ACC112 (cell line): ENCODE measurements at regions not wholly inside any gene's neighbourhood (a gene's known extent, or its start where the extent isn't known, plus 50 kb on each side); places are given as distances from the start of the nearest gene placed in this dataset.

Source experiments
- H2AFZ ChIP-seq: fragments of 200-600 bp; sonication (generic); one replicate; pipeline ENCODE4 v1.6.0; 2017; ENCODE audit warnings: antibody characterized with exemption, low read length; ENCODE audit not compliant: unreplicated experiment
- H3K27ac ChIP-seq: fragments of 200-600 bp; sonication (generic); 2 replicates; pipeline ENCODE4 v1.5.1; 2014; ENCODE audit warnings: low read depth, mild to moderate bottlenecking, antibody characterized with exemption, low read length, moderate library complexity
- H3K27me3 ChIP-seq: fragments of 200-600 bp; sonication (generic); 2 replicates; pipeline ENCODE4 v1.6.1; 2014; ENCODE audit warnings: mild to moderate bottlenecking, antibody characterized with exemption, low read length, moderate library complexity, mixed read lengths; ENCODE audit not compliant: insufficient read depth
- H3K36me3 ChIP-seq: fragments of 200-600 bp; sonication (generic); 2 replicates; pipeline ENCODE4 v1.6.1; 2016; ENCODE audit warnings: mild to moderate bottlenecking, antibody characterized with exemption, low read length, moderate library complexity, mixed read lengths; ENCODE audit not compliant: insufficient read depth
- H3K4me1 ChIP-seq: fragments of 200-600 bp; sonication (generic); one replicate; pipeline ENCODE4 v1.6.1; 2016; ENCODE audit warnings: low read length, mixed read lengths; ENCODE audit not compliant: insufficient read depth, unreplicated experiment, control insufficient read depth
- H3K4me3 ChIP-seq: fragments of 200-600 bp; sonication (generic); 2 replicates; pipeline ENCODE4 v1.5.1; 2014; ENCODE audit warnings: mild to moderate bottlenecking, low read depth, low read length
- H3K79me2 ChIP-seq: fragments of 200-600 bp; sonication (generic); one replicate; pipeline ENCODE4 v1.6.0; 2016; ENCODE audit warnings: low read length; ENCODE audit not compliant: control insufficient read depth, unreplicated experiment, insufficient read depth

GRCh38 chr2:16615687-16616615, 49.7 kb downstream of the CYRIA start:
- H3K4me3 ChIP-seq = no peak overlapping the region
- no peaks in the 10 kb centered on the region for H3K79me2 ChIP-seq
- 0 out of 2 replicates have a peak, but pooled peaks cover 6% of the 10 kb centered on the region for H3K27me3 ChIP-seq
- H3K36me3 ChIP-seq = no peaks in the 10 kb centered on the region
- H2AFZ ChIP-seq = no peak overlapping the region
- H3K4me1 ChIP-seq = peaks cover 9% of the 10 kb centered on the region
- no peak overlapping the region for H3K27ac ChIP-seq

DNA sequence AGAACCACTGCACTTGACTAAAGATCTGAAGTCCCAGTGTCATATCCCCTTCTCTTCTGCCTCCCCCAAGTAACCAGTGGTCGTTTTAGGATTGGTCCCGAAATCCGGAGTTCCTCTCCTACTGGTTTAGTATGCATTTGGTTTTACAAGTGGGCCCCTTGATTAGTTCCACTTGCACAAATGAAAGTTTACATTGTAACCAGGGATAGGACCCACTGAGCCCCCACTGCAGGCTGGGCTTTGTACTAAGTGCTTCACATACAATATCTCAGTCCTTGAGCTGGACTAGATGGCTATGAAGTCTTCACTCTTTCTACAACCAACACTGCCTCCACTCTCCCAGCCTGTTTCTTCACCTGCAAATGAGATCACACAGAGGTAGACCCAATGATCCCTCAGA, 50.4 kb downstream of the CYRIA start:
- Histone ChIP-seq H3K36me3 (no peaks in the 10 kb centered on the region), H3K79me2 (no peaks in the 10 kb centered on the region), H3K4me3 (no peak overlapping the region), H2AFZ (no peak overlapping the region), H3K27me3 (0 out of 2 replicates have a peak, but pooled peaks cover 6% of the 10 kb centered on the region), H3K4me1 (peaks cover 9% of the 10 kb centered on the region), H3K27ac (no peak overlapping the region)

GRCh38 chr2:16614314-16614860, 51.2 kb downstream of the CYRIA start:
- Histone ChIP-seq H3K4me3 (no peak overlapping the region), H3K27me3 (0 out of 2 replicates have a peak, but pooled peaks cover 6% of the 10 kb centered on the region), H3K4me1 (peaks cover 9% of the 10 kb centered on the region), H3K36me3 (no peaks in the 10 kb centered on the region), H3K79me2 (no peaks in the 10 kb centered on the region), H2AFZ (no peak overlapping the region), H3K27ac (no peak overlapping the region)

DNA sequence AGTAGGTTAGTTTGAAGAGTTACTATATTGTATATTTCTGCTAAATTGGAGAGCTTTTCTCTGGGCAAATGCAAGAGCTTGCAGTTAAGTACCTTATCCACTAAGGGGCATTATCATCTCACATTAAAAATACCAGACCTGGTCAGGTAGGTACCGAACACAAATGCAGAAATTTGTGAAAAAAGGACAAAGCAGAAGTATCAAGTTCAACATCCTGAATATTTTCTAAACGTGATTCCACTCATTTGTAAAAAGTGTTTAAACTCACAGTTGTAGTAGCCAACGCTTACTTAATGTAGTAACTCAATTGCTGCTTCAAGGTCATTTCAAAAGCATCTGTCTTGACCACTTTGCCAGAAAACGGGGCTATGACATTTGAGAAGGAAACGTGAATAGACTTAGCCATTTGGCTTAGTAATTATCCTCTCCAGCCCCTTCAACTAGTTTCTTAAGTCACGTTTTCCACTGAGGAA, 52.1 kb downstream of the CYRIA start:
- Histone ChIP-seq H3K27me3 (0 out of 2 replicates have a peak, but pooled peaks cover 6% of the 10 kb centered on the region), H3K36me3 (no peaks in the 10 kb centered on the region), H3K79me2 (no peaks in the 10 kb centered on the region), H2AFZ (no peak overlapping the region), H3K4me3 (no peak overlapping the region), H3K4me1 (peaks cover 9% of the 10 kb centered on the region), H3K27ac (no peak overlapping the region)

GRCh38 chr2:16612490-16612889, 53.1 kb downstream of the CYRIA start:
- Histone ChIP-seq H3K4me1 (peaks cover 9% of the 10 kb centered on the region), H3K27me3 (0 out of 2 replicates have a peak, but pooled peaks cover 6% of the 10 kb centered on the region), H2AFZ (no peak overlapping the region), H3K79me2 (no peaks in the 10 kb centered on the region), H3K4me3 (no peak overlapping the region), H3K27ac (no peak overlapping the region), H3K36me3 (no peaks in the 10 kb centered on the region)

DNA sequence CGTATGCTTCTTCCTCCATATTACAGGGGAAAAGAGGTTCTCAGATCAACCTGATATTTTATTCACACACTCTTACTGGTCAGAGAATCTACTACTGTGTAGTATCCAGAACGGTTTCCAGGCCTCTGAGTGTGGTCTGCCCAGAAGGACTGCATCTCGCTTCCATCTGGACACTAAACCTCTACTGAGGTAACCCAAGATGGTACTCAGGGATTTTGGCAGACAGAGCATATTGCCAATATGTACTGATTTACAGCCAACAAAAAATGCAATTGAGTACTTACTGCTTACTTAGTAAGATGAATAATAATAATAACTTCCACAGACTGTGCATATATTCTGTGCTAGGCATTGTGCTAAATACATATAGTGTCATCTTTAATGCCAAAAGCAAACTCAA, 55.8 kb downstream of the CYRIA start:
- H3K27ac ChIP-seq = no peak overlapping the region
- H3K79me2 ChIP-seq = no peaks in the 10 kb centered on the region
- H3K27me3 ChIP-seq = peaks cover 9% of the 10 kb centered on the region; the same call in 1 of the 2 replicates
- H3K4me3 ChIP-seq = no peak overlapping the region
- no peak overlapping the region for H2AFZ ChIP-seq
- peaks cover 8% of the 10 kb centered on the region for H3K4me1 ChIP-seq
- no peaks in the 10 kb centered on the region for H3K36me3 ChIP-seq

DNA sequence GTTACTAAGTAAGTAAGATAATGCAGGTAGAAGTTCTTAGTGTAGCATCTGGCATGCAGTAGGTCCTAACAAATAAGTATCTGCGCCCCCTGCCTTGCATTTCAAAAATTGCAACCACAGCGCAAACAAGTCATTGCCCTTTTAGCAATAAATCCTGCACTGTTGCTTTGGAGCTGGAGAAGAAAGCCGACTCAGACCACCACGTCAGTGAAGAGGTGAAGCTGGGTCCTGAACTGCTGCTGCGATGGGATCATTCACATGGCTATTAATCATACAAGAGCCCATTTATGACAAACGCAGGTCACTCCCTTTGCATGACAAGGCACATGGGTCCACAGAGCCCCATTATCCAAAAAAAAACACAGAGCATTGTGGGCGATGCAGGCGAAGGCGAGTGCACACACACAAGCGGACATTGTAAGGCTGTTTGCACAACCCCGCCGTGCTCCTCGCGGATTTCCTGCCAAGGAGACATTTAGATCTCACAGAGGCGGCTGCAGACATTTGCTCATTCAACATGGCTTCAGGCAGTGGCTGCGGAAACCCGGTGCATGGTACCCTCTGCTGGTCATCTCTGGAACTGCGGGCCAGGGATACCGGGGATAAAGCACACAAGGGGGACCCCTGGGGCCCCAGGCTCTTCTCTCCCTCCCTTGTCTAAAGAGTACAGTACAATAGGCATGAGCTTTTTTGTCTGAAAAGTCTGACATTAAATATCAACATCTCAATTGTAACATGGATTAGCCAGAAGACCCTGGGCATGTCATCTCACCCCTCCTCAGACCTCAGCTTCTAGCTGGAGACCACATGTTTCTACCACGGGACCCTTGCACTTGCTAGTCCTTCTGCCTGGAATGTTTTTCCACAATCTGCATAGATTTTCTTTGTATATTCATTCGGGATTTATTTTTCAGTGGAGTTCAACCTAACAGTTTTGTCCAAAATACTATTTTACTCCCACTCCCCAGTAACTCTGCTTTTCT, 56.7 kb downstream of the CYRIA start:
- Histone ChIP-seq H3K27me3 (peaks cover 4% of the 10 kb centered on the region; the same call in 1 of the 2 replicates), H3K36me3 (no peaks in the 10 kb centered on the region), H3K79me2 (no peaks in the 10 kb centered on the region), H3K27ac (no peak overlapping the region), H3K4me1 (peaks cover under 1% of the 10 kb centered on the region), H2AFZ (peak overlapping the region; percentile 52), H3K4me3 (peak overlapping the region; percentile 70)

GRCh38 chr2:16607301-16607700, 58.3 kb downstream of the CYRIA start:
- Histone ChIP-seq H2AFZ (no peak overlapping the region), H3K27ac (no peak overlapping the region), H3K79me2 (no peaks in the 10 kb centered on the region), H3K27me3 (peaks cover 4% of the 10 kb centered on the region; the same call in 1 of the 2 replicates), H3K36me3 (no peaks in the 10 kb centered on the region), H3K4me1 (no peaks in the 10 kb centered on the region), H3K4me3 (no peak overlapping the region)

DNA sequence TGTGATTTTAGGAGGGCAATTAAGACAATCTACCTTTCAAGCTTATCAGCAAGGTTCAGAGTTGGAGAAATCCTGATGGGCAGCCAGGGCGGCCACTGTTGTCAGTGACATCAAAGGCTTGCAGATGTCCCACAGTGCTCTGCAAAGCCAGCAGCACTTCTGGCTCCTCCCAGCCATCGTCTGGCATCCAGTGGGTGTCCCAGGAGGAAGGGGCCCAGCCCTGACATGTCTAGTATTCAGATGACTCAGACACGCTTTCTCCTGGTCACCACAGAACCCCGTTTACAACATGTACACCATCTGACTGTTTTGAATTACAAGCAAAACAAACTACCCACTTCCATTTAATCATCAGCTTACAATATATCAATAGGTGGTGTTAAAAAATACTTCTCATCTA, 61.4 kb downstream of the CYRIA start:
- Histone ChIP-seq H3K4me3 (no peak overlapping the region), H3K27ac (no peak overlapping the region), H3K79me2 (no peaks in the 10 kb centered on the region), H3K4me1 (no peaks in the 10 kb centered on the region), H3K27me3 (peaks cover 4% of the 10 kb centered on the region; the same call in 1 of the 2 replicates), H3K36me3 (no peaks in the 10 kb centered on the region), H2AFZ (no peak overlapping the region)

DNA sequence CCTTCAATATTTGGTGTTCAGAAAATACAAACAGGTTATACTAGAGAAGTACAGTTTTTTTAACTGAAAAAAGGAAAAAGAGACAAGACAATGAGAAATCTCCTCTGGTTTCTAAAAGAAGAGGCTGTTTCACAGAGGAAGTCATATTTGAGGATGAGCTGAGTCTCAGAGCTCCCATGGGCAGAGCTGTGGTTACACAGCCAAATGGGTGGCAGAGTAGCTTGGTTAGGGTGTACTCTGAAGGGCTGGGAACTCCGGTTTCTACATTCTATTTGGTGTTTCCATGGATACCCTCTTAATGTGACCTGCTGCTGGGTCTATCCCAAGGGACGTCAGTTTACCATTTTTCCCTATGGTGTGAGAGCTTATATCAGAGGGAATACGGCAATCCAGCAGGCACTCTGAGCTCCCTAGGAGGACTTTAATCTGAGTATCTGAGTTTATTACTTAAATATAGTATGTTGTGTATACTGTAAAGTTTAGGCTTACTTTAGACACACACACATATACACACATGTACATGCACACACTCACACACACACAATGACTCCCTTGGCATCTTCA, 74.2 kb downstream of the CYRIA start:
- no peaks in the 10 kb centered on the region for H3K79me2 ChIP-seq
- H3K4me3 ChIP-seq = no peak overlapping the region
- no peak overlapping the region for H3K27ac ChIP-seq
- H3K27me3 ChIP-seq = no peaks in the 10 kb centered on the region
- H3K36me3 ChIP-seq = no peaks in the 10 kb centered on the region
- H3K4me1 ChIP-seq = no peaks in the 10 kb centered on the region
- no peak overlapping the region for H2AFZ ChIP-seq
